Stomach smooth muscle (tissue), 2 donors: ENCODE measurements at regions not wholly inside any gene's neighbourhood (a gene's known extent, or its start where the extent isn't known, plus 50 kb on each side); places are given as distances from the start of the nearest gene placed in this dataset.

Source experiments
- H3K27ac ChIP-seq: one replicate; pipeline ENCODE4 v1.7.0; 2013; ENCODE audit warnings: mild to moderate bottlenecking, low read length, inconsistent platforms
- H3K27me3 ChIP-seq, 2 donors: one replicate each; pipeline ENCODE4 v1.7.0; 2013; ENCODE audit warnings: low read length in 2 of 2; ENCODE audit not compliant: insufficient read depth in 2 of 2, control insufficient read depth in 1 of 2
- H3K36me3 ChIP-seq, 2 donors: one replicate each; pipeline ENCODE4 v1.7.0; 2013; ENCODE audit warnings: low read length in 2 of 2; ENCODE audit not compliant: control insufficient read depth in 2 of 2, insufficient read depth in 2 of 2
- H3K4me1 ChIP-seq: one replicate; pipeline ENCODE4 v1.7.0; 2013; ENCODE audit warnings: low read length; ENCODE audit not compliant: control insufficient read depth, insufficient read depth
- H3K4me3 ChIP-seq, 2 donors: one replicate each; pipeline ENCODE4 v1.7.0; 2013; ENCODE audit warnings: low read length in 2 of 2
- H3K9ac ChIP-seq, 2 donors: one replicate each; pipeline ENCODE4 v1.7.0; 2013; ENCODE audit warnings: low read length in 2 of 2, mild to moderate bottlenecking in 1 of 2
- H3K9me3 ChIP-seq, 2 donors: one replicate each; pipeline ENCODE4 v1.7.0; 2013; ENCODE audit warnings: low read length in 2 of 2; ENCODE audit not compliant: control insufficient read depth in 2 of 2
- donor health status: healthy.
- donor health status: Pancreatic carcinoma.

DNA sequence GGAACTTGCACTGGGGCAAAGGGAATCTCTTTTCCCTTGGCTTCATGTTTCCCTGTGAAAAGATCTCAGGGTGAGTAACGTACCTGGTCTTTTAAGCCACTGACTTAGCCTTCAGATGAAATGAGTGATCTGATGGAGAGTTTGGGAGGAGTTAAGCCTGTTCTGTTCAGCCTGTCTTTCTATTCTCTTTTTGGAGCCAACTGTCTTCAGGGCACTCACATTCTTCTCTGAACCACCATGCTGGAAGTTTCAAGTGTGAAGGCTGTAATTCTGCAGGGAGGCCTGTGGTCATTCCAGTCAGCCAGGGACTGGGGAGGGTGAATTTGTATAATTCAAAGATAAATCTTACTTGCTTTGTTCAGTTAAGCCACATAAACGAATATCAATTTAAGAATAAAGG lies 722.2 kb upstream of the SEMA6A start:
- no peak overlapping the region for H3K9ac ChIP-seq
- no peaks in the 10 kb centered on the region for H3K27me3 ChIP-seq
- H3K4me3 ChIP-seq: no peak overlapping the region
- H3K27ac ChIP-seq: no peak overlapping the region
- H3K4me1 ChIP-seq: peaks cover 10% of the 10 kb centered on the region
- H3K36me3 ChIP-seq: no peaks in the 10 kb centered on the region
- no peaks in the 10 kb centered on the region for H3K9me3 ChIP-seq

DNA sequence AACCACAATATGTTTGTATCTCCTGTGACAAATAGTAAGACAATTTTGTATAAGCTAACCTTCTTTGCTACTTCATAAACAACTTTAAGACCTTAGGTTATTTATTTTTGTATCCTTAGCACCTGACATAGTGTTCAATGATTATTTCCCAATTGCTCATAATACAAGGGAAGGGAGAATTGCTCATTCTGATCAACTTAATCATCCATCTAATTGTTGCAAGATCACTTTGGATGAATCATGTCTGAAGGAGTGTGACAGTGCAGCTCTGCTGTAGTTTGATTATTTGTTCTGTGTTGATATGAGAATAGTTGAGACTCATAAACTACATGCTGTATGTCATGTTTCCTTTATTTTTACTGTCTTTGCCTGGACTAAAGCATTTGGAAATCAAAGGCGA lies 721.3 kb upstream of the SEMA6A start:
- Histone ChIP-seq H3K4me1 (peaks cover 10% of the 10 kb centered on the region), H3K27ac (no peak overlapping the region), H3K9ac (no peak overlapping the region), H3K36me3 (no peaks in the 10 kb centered on the region), H3K9me3 (no peaks in the 10 kb centered on the region), H3K4me3 (no peak overlapping the region), H3K27me3 (no peaks in the 10 kb centered on the region)

DNA sequence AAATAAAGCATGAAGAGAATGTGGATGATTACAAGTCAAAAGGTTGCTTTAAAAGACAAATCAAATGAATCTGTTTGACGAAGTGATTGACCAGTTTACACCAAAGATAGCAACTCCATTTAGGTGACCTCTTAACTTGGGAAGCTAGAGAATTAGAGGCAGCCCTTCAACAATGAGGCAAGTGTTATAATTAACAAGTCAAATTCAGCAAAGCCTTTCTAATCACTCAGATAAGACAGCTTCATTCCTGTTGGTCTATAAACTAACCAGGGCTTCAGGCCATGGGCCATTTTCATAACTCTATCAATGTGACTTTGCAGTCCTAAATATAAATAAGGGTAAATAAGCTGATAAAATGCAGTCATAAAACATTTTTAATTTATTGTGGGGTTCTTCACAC lies 712.2 kb upstream of the SEMA6A start:
- no peak overlapping the region for H3K27ac ChIP-seq

DNA sequence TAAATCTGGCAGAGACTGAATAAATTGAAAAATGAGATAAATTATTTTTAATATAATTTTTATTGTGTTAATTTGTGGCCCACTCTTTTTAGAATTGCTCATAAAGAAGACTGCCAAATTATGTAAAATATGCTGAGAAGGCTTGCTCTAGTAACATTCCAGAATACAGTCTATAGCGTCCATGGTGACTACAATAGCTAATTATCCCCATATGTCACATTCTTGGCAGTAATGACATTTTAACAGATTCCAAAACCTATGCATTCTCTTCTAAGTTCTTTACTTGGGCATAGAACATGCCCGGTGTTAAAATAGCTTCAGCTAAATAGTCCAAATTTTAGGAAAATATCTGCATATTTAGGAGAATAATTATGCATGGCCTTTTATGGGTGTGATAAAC lies 697.0 kb upstream of the SEMA6A start:
- no peak overlapping the region for H3K9ac ChIP-seq
- no peaks in the 10 kb centered on the region for H3K27me3 ChIP-seq
- H3K4me1 ChIP-seq: no peaks in the 10 kb centered on the region
- no peak overlapping the region for H3K4me3 ChIP-seq
- peaks cover 0 to 6% of the 10 kb centered on the region in 2 donors for H3K9me3 ChIP-seq
- no peak overlapping the region for H3K27ac ChIP-seq
- no peaks in the 10 kb centered on the region for H3K36me3 ChIP-seq

More for the DNA sequence above, 712.2 kb upstream of the SEMA6A start:
- Histone ChIP-seq H3K27me3 (no peaks in the 10 kb centered on the region), H3K9ac (no peak overlapping the region), H3K4me3 (no peak overlapping the region), H3K36me3 (no peaks in the 10 kb centered on the region), H3K4me1 (no peaks in the 10 kb centered on the region), H3K9me3 (no peaks in the 10 kb centered on the region)

DNA sequence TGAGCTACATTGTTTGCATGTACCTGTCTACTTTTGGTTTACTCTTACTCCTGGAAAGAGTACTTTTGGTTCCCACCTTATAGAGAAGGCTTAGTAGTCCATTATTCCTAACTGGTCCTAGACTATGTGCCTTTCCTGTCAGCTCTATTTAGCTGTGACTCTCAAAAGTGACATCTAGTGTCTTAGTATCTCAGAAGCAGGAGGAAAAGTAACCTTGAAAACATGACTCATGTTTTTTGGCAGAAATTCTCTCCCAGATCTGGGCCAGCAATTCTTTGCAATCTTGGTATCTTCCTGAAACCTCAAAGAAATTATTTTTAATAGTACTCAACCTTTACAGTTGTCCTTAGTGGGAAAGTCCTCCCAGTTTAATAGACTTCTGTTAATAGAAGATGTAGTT lies 691.7 kb upstream of the SEMA6A start:
- no peak overlapping the region for H3K4me3 ChIP-seq
- H3K36me3 ChIP-seq: no peaks in the 10 kb centered on the region
- peaks cover 0 to 3% of the 10 kb centered on the region in 2 donors for H3K9me3 ChIP-seq
- no peaks in the 10 kb centered on the region for H3K4me1 ChIP-seq
- no peaks in the 10 kb centered on the region for H3K27me3 ChIP-seq
- no peak overlapping the region for H3K27ac ChIP-seq
- no peak overlapping the region for H3K9ac ChIP-seq

DNA sequence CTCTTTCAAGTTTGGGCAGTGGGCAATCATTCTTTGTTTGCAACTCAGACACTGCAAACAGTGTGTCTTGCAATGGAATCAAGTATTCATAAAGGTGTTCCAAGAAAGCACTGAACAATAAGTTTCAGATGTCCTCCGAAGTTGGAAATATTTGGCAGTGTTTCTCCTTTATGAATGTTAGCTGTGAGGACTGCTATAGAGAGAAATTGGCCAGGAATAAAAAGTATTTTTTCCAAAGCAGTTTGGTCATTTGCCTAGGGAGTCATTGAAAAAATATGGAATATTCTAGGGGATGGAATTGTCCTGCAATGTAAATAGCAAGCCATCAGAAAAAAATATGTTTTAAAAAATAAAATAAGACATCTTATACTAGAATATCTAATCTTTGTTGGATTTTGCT lies 688.6 kb upstream of the SEMA6A start:
- Histone ChIP-seq H3K4me1 (no peaks in the 10 kb centered on the region), H3K4me3 (no peak overlapping the region), H3K9ac (no peak overlapping the region), H3K9me3 (peaks cover 0 to 3% of the 10 kb centered on the region in 2 donors), H3K27me3 (no peaks in the 10 kb centered on the region), H3K36me3 (no peaks in the 10 kb centered on the region), H3K27ac (no peak overlapping the region)

DNA sequence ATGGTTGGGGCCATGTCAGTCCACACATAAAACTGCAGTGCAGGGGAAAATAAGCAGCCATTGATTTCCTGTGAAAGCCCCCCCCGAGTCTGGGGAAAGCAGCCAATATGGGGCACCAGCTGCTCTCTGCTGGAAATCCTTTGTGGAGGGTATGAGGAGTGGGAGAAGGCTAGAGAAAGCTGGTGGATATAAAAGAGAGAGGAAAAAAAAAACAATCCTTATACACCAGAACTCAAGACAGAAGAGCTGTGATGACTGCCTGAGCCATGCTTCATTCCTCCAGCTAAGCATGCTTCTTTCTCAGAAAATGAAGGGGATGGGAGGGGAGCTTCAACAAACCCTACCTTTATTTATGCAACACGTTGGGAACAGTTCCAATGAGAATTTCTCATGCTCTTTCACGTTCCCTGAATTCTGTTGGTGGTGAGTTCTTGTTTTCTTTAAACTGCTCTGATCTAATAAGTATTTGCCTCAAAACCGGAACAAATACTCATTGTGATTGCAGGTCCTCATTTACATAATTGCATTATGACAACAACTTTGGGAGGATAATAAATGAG lies 688.0 kb upstream of the SEMA6A start:
- Histone ChIP-seq H3K36me3 (no peaks in the 10 kb centered on the region), H3K9me3 (peaks cover 0 to 3% of the 10 kb centered on the region in 2 donors), H3K4me1 (no peaks in the 10 kb centered on the region), H3K9ac (no peak overlapping the region), H3K27me3 (no peaks in the 10 kb centered on the region), H3K27ac (no peak overlapping the region), H3K4me3 (no peak overlapping the region)

DNA sequence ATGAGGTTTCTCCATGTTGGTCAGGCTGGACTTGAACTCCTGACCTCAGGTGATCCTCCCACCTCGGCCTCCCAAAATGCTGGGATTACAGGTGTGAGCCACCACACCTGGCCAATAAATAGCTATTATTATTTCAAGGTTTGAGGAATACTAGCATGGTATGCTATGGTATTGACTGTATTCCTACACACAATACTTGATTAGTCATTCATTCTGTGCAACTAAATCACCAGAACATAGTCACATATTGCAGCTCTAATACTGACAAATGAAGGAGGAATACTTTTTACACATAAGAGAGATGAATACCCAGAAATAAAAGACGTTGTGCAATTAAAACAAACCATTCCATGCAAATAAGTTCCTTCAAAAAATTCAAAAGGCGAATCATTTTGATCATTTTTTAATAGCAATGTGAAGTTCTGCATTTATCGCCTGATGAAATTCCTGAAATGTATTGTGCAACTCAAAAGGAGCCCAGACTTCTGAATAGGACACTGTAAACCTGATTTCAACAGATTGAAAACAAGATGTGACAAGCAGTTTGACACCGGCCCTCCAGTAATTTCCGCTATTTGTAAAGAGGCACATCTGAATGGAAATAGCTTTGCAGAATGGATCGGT lies 687.4 kb upstream of the SEMA6A start:
- Histone ChIP-seq H3K27me3 (no peaks in the 10 kb centered on the region), H3K4me1 (no peaks in the 10 kb centered on the region), H3K36me3 (no peaks in the 10 kb centered on the region), H3K4me3 (no peak overlapping the region), H3K27ac (no peak overlapping the region), H3K9ac (no peak overlapping the region), H3K9me3 (peaks cover 0 to 3% of the 10 kb centered on the region in 2 donors)

DNA sequence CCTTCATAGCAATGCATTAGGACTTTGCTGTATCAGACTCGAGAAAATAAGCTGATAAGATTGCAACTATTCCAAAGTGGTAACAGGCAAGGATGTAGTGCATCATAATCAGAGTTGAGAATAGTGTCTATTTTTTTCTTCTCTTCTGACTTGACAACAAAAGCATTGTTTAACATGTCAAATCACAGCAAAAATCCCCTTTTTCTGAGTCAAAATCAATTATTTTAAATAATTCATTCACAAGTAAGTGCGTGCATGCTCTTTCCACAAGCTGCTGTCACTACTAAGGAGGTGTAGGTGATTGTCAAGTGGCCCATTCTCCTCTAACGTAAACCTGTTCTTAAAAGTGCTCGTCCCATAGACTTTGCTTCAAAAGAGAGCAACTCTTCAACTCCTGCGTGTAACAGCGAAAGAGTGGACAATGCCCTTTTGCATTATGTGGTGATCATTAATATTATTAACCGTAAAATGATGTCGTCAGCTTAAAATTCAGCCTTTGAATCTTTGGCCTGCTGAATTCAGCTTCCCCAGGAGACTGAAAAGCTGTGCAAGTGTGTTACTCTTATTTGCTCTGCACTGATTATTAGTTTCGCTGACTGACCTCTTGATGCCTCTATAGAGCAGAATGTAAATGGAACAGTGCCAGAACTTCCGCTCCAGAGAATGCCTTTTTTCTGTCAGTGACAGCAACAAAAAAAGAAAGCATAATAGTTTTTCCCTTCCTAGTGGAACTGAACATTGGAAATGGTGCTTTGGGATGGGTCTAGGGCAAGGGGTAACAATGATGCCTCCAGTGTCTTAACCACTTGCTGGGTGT lies 680.8 kb upstream of the SEMA6A start:
- H3K9ac ChIP-seq: no peak overlapping the region
- H3K36me3 ChIP-seq: no peaks in the 10 kb centered on the region
- H3K27ac ChIP-seq: no peak overlapping the region
- H3K4me3 ChIP-seq: no peak overlapping the region
- no peaks in the 10 kb centered on the region for H3K4me1 ChIP-seq
- H3K9me3 ChIP-seq: no peaks in the 10 kb centered on the region
- H3K27me3 ChIP-seq: no peaks in the 10 kb centered on the region

DNA sequence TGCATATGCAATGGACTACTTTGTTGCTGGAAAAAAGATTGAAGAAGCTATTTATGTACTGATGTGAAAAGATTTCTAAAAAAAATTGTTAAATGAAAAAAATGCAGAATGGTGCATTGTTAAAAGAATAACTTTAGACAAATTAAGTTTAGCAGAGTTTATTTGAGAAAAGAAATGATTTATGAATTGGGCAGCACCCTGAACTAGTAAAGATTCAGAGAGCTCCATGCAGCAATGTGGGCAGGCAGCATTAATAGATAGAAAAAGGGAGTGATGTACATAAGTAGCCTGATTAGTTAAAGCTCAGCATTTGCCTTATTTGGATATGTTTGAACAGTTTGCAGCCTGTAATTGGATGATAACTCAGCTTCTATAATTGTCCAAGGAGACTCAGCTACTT lies 677.9 kb upstream of the SEMA6A start:
- no peaks in the 10 kb centered on the region for H3K27me3 ChIP-seq
- no peak overlapping the region for H3K27ac ChIP-seq
- no peaks in the 10 kb centered on the region for H3K4me1 ChIP-seq
- H3K9me3 ChIP-seq: no peaks in the 10 kb centered on the region
- no peaks in the 10 kb centered on the region for H3K36me3 ChIP-seq
- H3K4me3 ChIP-seq: no peak overlapping the region
- H3K9ac ChIP-seq: no peak overlapping the region
